ENCODE measurements at regions not wholly inside any gene's neighbourhood (a gene's known extent, or its start where the extent isn't known, plus 50 kb on each side); places are given as distances from the start of the nearest gene placed in this dataset.
"Not testable (repeated sequence)": the region's sequence is repeated elsewhere in the genome, so short reads cannot be mapped to it uniquely, and the experiment has no call there.

DNA sequence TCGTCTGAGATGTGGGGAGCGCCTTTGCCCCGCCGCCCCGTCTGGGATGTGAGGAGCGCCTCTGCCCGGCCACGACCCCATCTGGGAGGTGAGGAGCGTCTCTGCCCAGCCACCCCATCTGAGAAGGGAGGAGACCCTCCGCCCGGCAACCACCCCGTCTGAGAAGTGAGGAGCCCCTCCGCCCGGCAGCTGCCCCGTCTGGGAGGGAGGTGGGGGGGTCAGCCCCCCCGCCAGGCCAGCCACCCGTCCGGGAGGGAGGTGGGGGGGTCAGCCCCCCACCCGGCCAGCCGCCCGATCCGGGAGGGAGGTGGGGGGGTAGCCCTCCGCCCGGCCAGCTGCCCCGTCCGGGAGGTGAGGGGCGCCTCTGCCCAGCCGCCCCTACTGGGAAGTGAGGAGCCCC lies 174.8 kb upstream of the CSNK1A1L start:
- DNase-seq (ENCODE audit: missing footprints); intact Hi-C loops (cut with DNase I); ATAC-seq: not testable (repeated sequence)

- no peak for DNase-seq (ENCODE audit: missing footprints)
- ATAC-seq, result no peak
- intact Hi-C loops (cut with DNase I), result no loop called here
Measured at GRCh38 chr13:37277435-37278144, 172.1 kb upstream of the CSNK1A1L start.

- no peak for ATAC-seq
Measured at GRCh38 chr13:37277007-37277406, 171.5 kb upstream of the CSNK1A1L start.

GRCh38 chr13:37274569-37275497 lies 169.4 kb upstream of the CSNK1A1L start:
- DNase-seq (ENCODE audit: missing footprints) (no peak), ATAC-seq (no peak)
- intact Hi-C loops (cut with DNase I), result no loop called here

More at GRCh38 chr13:37277007-37277406, 171.5 kb upstream of the CSNK1A1L start:
- intact Hi-C loops (cut with DNase I), result no loop called here
- no peak for DNase-seq (ENCODE audit: missing footprints)

DNA sequence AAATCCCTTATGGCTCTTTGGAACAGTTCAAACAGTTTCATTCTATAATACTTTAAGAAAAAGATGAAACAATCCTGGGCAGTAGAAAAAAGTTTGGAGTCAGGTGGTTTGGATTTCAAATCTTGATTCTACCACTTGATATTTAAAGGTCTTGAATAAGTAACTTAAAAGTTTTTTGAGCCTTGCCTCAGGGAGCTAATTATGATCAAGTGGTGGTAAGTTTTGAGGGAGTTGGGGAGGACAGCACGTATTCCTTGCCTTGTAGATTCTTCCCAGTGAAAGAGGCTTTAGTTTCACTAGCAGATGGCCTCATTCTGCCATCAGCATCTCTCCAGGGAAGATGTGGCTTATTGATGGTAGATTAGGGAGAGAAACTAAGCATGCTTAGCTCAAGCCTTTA lies 168.4 kb upstream of the CSNK1A1L start:
- DNase-seq (ENCODE audit: missing footprints) (no peak), ATAC-seq (no peak)
- intact Hi-C loops (cut with DNase I), result no loop called here

DNA sequence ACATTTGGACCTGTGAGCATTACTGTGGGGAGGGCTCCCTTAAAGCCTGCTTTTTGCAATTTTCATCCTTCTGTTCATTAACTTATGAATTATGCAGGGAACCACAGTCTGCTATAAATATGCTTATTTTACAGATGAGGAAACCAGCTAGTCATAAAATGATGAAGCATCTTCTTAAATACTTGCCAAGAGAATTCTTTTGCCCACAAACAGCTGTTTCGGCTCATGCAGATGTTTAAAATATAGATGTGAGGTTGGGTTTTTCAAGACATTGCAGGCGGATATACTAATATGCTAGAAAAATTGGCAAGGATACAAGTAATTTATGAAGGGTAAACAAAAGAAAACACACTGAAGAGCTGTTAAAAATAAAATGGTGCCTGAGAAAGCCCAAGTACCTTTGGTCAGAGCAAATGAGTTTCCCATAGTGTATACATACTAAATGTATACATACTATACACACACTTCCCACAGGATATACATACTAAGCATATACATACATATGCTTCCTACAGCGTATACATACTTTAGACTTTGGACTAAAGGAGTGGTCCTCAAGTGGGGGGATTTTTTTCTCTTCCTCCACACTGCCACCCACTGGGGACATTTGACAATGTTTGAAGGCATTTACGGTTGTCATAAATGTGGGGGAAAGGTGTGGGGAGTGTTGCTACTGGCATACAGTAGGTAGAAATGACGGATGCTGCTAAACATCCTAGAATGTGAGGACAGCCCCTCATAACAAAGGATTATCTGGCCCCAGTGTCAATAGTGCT lies 164.9 kb upstream of the CSNK1A1L start:
- intact Hi-C loops (cut with DNase I), result no loop called here
- ATAC-seq (no peak), DNase-seq (ENCODE audit: missing footprints) (no peak)

GRCh38 chr13:37263871-37264270 lies 158.4 kb upstream of the CSNK1A1L start:
- intact Hi-C loops (cut with DNase I), result no loop called here
- no peak for DNase-seq (ENCODE audit: missing footprints)
- ATAC-seq, result no peak

DNA sequence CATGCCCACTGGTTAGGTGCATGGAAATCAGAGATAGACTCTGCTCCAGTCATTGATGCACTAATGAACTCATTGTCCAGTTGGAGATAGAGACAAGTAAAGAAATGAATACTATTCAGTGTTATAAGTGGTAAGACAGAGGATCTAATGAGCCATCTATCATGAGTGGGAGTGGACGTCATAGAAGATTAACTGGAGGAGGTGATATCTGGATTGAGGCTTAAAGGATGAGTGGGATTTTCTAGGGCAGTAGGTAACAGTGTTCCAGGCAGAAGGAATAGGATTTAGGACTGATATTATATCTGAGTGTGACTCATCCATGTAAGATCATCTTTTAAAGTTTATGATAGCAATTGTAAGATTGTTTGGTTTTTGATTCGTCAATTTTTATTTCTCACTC lies 152.2 kb upstream of the CSNK1A1L start:
- ATAC-seq (no peak), DNase-seq (ENCODE audit: missing footprints) (no peak)
- intact Hi-C loops (cut with DNase I), result no loop called here

DNA sequence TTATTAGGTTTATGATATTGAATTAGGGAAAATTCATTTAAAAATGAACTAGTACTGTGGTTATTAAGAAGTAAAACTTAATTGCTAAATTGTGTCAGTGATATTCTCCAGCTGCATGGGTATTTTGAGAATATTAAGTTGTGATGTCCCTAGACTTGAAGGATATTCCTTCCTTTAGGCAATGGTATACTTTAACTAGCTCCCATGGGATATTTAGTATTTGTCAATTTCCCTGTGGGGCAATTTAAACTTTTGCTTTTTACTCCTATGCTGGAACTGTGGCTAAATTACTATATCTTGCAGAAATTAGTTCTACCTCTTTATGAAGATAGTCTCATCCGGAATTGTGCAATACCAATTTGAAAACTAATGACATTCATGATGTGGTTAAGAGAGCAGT lies 151.6 kb upstream of the CSNK1A1L start:
- intact Hi-C loops (cut with DNase I), result no loop called here
- ATAC-seq (no peak), DNase-seq (ENCODE audit: missing footprints) (no peak)

- no peak for DNase-seq (ENCODE audit: missing footprints)
- no peak for ATAC-seq
- intact Hi-C loops (cut with DNase I), result no loop called here
Measured at GRCh38 chr13:37241786-37242185, 136.3 kb upstream of the CSNK1A1L start.

DNA sequence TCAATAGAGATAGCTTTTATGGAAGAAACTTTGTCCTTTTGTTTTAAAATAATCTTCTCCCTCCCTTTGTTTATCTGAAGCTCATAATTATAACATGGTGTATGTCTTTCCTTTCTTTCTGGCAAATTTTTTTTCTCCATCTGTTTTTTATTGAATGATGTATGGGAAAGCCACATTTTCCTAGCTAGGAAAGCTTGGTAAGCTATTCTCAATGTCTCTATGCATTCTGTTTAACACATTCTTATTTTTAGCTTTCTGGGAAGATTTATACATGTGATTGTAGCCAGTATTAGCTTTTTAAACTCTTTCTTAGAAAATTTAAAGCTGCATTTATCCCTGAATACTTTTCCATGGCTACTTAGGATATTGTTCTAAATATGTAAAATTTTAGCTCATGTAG lies 124.9 kb upstream of the CSNK1A1L start:
- DNase-seq (ENCODE audit: missing footprints) (no peak), ATAC-seq (no peak)
- intact Hi-C loops (cut with DNase I), result no loop called here

DNA sequence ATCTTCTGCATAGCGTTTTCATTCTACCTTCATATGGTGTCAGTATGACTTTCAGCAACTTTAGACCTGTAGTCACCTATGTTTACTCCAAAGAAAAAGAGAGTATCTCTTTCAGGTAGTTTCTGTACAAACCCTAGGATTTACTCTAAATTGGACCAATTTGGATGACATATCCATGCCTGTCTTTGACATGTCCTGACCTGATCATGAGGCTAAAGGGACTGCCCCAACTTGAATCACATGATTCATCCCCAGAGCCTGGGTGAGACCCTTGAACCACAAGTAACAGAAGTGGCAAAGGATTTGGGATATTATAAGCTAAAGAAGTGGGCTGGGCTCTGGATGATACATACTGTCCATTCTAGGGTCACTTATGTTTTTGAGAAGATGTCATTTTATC lies 124.5 kb upstream of the CSNK1A1L start:
- DNase-seq (ENCODE audit: missing footprints), result no peak
- intact Hi-C loops (cut with DNase I), result no loop called here
- ATAC-seq, result no peak

DNA sequence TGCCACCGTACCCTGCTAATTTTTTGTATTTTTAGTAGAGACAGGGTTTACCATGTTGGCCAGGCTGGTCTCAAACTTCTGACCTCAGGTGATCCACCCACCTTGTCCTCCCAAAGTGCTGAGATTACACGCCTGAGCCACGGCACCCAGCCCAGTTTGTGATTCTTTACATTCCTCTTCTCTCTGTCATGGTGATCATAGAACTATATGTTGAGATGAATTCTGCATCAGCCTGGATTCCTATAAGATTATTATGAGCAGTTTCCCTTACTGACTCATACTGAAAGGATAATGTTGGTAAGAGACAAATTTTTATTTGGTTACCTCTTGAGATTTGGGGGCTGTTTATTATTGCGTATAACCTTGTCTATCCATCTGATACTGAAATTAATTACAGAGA lies 121.5 kb upstream of the CSNK1A1L start:
- no peak for ATAC-seq
- DNase-seq (ENCODE audit: missing footprints), result no peak
- intact Hi-C loops (cut with DNase I), result no loop called here

DNA sequence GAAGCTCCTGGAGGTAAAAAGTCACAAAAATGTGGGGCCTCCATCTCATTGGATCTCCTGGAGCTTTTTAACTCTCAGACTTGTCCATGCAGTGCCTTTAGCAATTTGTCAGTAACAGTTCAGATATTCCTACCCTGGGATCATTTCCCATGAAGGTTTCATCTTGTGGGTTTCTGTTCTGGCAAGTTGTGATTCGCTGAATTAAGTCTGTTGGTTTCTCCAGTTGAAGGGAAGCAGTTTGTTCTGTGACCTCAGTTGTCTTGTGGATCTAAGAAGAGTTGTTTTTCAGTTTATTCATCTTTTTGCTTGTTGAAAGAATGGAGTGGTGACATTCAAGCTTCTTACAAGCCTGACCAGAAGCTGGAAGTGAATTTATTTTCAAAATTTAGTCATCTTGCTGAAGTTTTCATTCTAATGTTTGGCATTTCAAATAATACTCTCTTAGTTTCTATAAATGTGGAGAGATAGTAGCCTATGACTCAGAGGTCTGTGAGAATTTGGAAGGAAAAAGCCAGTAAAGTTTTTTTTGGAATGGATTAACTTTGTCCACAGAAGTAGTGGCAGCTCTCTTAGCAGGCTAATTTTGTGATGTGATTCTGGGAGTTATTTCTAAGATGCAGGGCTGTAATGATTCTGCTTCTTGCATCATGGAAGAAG lies 120.1 kb upstream of the CSNK1A1L start:
- ATAC-seq (peak; percentile 62), DNase-seq (ENCODE audit: missing footprints) (no peak)
- intact Hi-C loops (cut with DNase I), result no loop called here

GRCh38 chr13:37216331-37216730 lies 110.9 kb upstream of the CSNK1A1L start:
- intact Hi-C loops (cut with DNase I), result no loop called here
- no peak for DNase-seq (ENCODE audit: missing footprints)
- no peak for ATAC-seq

GRCh38 chr13:37212826-37213225 lies 107.4 kb upstream of the CSNK1A1L start:
- intact Hi-C loops (cut with DNase I), result no loop called here
- ATAC-seq (no peak), DNase-seq (ENCODE audit: missing footprints) (no peak)

GRCh38 chr13:37211487-37211886 lies 106.0 kb upstream of the CSNK1A1L start:
- intact Hi-C loops (cut with DNase I), result no loop called here
- ATAC-seq (no peak), DNase-seq (ENCODE audit: missing footprints) (no peak)

- ATAC-seq (no peak), DNase-seq (ENCODE audit: missing footprints) (no peak)
- intact Hi-C loops (cut with DNase I), result no loop called here
Measured at GRCh38 chr13:37209621-37210580, 104.4 kb upstream of the CSNK1A1L start.
